22Rv1 (cell line): ENCODE measurements at regions not wholly inside any gene's neighbourhood (a gene's known extent, or its start where the extent isn't known, plus 50 kb on each side); places are given as distances from the start of the nearest gene placed in this dataset.
"Not testable (repeated sequence)": the region's sequence is repeated elsewhere in the genome, so short reads cannot be mapped to it uniquely, and the experiment has no call there.

Source experiments
- H3K27ac ChIP-seq: fragments of 450-650 bp; 2 replicates; pipeline ENCODE4 v1.5.1; 2017
- CTCF ChIP-seq: fragments of 450-650 bp; IDR thresholded peaks from 2 replicates; pipeline ENCODE4 v1.5.1; 2017; ENCODE audit warnings: mild to moderate bottlenecking
- ZFX ChIP-seq: fragments of 450-650 bp; IDR thresholded peaks from 2 replicates; pipeline ENCODE4 v1.6.1; 2017; ENCODE audit warnings: antibody characterized with exemption, borderline replicate concordance

GRCh38 chr13:46478651-46479050 lies 74.3 kb upstream of the LRCH1 start:
- TF ChIP-seq ZFX (no peak), CTCF (no peak)
- no peak overlapping the region for H3K27ac ChIP-seq

- TF ChIP-seq ZFX (no peak), CTCF (no peak)
Observed at GRCh38 chr13:46476174-46476573, 76.8 kb upstream of the LRCH1 start.

GRCh38 chr13:46475541-46475991 lies 77.4 kb upstream of the LRCH1 start:
- H3K27ac ChIP-seq, result no peak overlapping the region
- TF ChIP-seq CTCF, result no peak
- no peak for TF ChIP-seq ZFX

More at GRCh38 chr13:46476174-46476573, 76.8 kb upstream of the LRCH1 start:
- H3K27ac ChIP-seq, result no peak overlapping the region

- TF ChIP-seq ZFX (no peak), CTCF (no peak)
- H3K27ac ChIP-seq, result no peak overlapping the region
Observed at GRCh38 chr13:46473806-46474205, 79.2 kb upstream of the LRCH1 start.

GRCh38 chr13:46472384-46472783 lies 80.6 kb upstream of the LRCH1 start:
- TF ChIP-seq CTCF (no peak), ZFX (no peak)

GRCh38 chr13:46469699-46470098 lies 82.6 kb upstream of the RUBCNL start:
- not testable (repeated sequence) for H3K27ac ChIP-seq

More at GRCh38 chr13:46472384-46472783, 80.6 kb upstream of the LRCH1 start:
- no peak overlapping the region for H3K27ac ChIP-seq

- TF ChIP-seq CTCF (no peak), ZFX (no peak)
- no peak overlapping the region for H3K27ac ChIP-seq
Observed at GRCh38 chr13:46468570-46469463, 81.8 kb upstream of the RUBCNL start.

GRCh38 chr13:46467694-46468093 lies 80.6 kb upstream of the RUBCNL start:
- not testable (repeated sequence) for H3K27ac ChIP-seq

- H3K27ac ChIP-seq, result not testable (repeated sequence)
Observed at GRCh38 chr13:46466074-46466473, 79.0 kb upstream of the RUBCNL start.
